GM18870 (cell line): ENCODE measurements at regions not wholly inside any gene's neighbourhood (a gene's known extent, or its start where the extent isn't known, plus 50 kb on each side); places are given as distances from the start of the nearest gene placed in this dataset.
"Not testable (repeated sequence)": the region's sequence is repeated elsewhere in the genome, so short reads cannot be mapped to it uniquely, and the experiment has no call there.

Source experiments
- ATAC-seq: cut with Tn5 transposase; IDR thresholded peaks from one replicate; pipeline ENCODE4 v1.9.1; 2021; ENCODE audit warnings: moderate library complexity; ENCODE audit not compliant: unreplicated experiment

- ATAC-seq, result no peak
Measured at GRCh38 chr9:11141357-11141756, 528.6 kb upstream of the PTPRD start.

DNA sequence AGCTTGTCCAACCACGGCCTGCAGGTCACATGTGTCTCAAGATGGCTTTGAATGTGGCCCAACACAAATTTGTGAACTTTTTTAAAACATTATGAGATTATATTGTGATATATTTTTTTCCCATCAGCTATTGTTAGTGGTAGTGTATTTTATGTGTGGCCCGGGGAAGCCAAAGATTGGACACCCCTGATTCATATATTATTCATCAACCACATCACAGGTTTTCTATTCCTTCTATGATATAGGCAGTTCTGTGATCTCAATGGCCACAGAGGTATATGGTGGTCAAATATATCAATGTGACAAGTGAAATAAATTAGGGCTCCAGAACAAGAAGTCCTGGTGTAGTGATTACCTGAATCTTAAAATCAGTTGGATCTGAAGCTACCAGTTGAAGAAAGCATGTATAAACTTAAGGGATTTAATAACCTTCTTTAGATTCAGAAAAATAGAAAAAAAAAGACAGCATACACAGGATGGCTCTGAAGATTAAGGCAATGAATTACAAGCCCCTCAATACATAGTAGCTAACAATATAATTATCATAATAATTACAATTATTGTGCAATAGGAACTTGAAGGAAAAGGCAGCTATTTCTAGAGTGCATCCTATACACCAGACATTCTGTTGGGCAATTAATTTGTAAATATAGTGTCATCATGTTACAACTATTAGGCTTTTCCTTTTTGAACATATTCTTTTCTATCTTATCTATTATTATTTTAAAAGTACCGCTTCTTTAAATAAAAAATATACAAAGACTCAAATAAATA is 530.4 kb upstream of the PTPRD start:
- no peak for ATAC-seq

DNA sequence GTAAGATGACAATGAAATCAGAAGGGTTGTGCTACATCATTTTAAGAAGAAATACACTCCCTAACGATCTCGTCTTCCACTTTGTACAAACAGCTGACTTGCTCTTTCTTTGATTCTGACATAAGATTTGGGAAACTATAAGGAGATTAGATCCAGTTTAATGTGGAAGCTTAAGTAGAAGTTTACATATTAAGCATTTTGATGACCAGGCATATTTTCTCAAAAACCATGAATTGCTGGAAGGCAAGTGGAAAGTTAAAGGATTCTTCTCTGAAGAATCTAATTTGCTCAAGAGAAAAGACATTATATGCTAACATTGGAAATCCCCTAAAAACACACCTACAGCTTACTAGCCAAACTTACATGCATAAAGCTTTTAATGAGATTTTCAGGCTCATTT is 531.9 kb upstream of the PTPRD start:
- ATAC-seq, result no peak

- ATAC-seq, result no peak
Measured at GRCh38 chr9:11148189-11148588, 535.4 kb upstream of the PTPRD start.

GRCh38 chr9:11149065-11149464 is 536.3 kb upstream of the PTPRD start:
- ATAC-seq, result no peak

DNA sequence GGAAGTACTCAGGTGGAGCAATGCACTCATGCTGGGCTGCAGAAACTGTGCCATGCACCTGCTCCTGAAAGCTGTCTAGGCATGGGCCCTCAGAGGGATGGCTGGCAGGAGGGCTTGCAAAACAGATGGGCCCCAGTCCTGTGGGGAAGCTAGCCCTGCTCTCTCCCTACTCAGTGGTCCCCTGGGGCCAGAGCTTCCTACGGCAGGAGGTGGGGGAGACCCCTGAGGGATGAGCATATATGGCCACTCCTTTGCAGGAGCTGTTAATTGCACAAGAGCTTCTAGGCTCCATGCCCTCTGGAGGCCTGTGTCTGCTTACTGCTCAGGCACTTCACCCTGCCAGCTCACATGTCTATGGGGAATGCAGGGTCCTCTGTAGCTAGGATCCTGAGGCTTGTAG is 545.3 kb upstream of the PTPRD start:
- no peak for ATAC-seq

GRCh38 chr9:11158676-11159075 is 545.9 kb upstream of the PTPRD start:
- ATAC-seq, result no peak

DNA sequence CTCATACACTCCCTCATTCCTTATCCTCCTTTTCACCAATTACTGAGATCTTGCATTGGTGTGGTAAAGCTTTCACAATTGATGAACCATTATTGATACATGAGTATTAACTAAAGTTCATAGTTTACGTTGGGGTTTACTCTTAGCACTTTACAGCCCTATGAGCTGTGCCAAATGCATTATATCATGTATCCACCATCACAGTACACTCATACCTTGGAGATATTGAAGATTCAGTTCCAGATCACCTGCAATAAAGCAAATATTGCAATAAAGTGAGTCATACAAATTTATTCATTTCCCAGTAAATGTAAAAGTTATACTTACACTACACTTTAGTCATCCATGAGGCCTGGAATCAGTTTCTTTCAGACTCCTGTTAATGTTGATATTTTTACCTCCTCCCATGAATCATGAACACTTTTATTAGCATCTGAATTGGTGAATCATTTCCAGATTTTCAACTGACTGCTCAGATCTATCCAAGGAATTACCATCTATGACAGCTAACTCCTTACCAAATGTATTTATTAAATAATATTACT is 546.6 kb upstream of the PTPRD start:
- ATAC-seq, result no peak

DNA sequence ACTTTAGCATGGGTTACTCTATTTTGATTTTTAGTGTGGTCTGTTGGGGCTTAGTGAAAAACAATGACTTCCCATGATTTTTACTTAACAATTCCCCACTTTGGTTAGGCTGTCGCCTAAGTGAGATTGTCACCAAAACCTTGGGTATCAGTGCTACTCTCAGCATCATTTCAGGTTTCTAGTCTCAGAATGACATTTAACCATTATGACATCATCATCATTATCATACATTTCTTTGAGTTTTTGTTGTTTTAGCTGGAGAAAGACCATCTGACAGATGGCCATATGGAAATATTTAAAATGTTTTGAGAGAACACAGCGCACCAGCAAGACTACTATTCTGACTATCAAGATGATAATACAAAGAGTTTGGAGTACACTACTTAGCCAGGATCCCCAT is 551.0 kb upstream of the PTPRD start:
- no peak for ATAC-seq

GRCh38 chr9:11182001-11182400 is 569.2 kb upstream of the PTPRD start:
- no peak for ATAC-seq

- ATAC-seq, result no peak
Measured at GRCh38 chr9:11190719-11191118, 577.9 kb upstream of the PTPRD start.

DNA sequence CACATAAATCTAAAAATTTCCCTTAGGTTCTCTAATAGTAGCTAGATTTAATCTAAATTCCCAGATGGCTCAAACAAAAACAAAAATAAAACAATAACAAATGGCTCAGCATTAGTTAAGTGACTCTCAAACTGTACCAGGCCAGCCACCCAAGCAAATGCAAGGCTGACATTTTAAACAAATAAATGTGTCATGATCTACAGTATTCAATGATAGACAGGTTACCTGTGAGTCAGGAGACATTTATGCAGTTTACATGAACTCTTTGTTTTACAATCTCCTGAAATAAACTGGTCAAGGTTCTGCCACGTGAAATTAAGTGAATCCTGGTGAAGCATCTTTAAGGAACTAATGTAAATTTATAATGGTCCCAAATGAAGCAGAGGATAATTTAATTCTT is 580.2 kb upstream of the PTPRD start:
- no peak for ATAC-seq

DNA sequence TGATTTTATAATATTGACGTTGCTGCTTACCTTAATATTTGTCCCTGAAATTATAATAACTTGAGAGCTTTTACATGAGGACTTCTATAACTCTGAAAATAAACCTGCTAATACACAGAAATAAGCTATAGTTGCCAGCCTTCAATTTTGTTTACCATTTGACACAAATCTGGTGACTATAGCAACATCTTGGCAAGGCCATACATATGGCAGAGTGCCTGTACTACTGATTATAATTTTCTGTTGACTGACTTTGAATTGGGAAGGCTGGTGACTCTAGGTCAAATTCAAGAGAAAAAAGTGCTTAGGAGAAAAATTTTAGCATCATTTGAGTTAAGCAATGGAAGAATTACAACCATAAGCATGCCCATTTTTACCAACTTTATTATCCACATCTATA is 581.4 kb upstream of the PTPRD start:
- no peak for ATAC-seq

DNA sequence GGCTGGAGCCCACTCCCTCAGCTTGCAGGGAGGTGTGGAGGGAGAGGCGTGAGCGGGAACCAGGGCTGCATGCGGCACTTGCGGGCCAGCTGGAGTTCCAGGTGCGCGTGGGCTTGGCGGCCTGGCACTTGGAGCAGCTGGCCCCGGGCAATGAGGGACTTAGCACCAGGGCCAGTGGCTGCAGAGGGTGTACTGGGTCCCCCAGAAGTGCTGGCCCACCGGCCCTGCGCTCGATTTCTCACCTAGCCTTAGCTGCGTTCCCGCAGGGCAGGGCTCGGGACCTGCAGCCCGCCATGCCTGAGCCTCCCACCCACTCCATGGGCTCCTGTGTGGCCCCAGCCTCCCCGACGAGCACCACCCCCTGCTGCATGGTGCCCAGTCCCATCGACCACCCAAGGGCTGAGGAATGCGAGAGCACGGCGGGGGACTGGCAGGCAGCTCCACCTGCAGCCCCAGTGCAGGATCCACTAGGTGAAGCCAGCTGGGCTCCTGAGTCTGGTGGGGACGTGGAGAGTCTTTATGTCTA is 584.1 kb upstream of the PTPRD start:
- ATAC-seq, result not testable (repeated sequence)

- ATAC-seq, result no peak
Measured at GRCh38 chr9:11199335-11199734, 586.5 kb upstream of the PTPRD start.

DNA sequence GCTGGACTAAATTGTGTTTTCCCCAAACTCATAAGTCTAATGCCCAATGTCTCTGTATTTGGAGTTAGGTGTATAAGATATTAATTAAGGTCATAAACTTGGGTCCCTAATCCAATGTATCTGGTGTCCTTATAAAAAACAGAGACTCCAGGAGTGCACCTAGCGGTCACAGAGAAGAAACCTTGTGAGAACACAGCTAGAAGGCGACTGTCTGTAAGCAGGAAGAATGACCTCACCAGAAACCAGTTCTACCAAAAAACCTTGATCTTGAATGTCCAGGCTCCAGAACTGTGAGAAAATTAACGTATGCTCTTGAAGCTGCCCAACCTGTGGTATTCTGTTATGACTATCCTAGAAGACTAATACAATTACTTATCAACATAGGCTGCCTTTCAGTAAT is 591.7 kb upstream of the PTPRD start:
- ATAC-seq, result no peak

- no peak for ATAC-seq
Measured at GRCh38 chr9:11206925-11207324, 594.1 kb upstream of the PTPRD start.

GRCh38 chr9:11233696-11234095 is 620.9 kb upstream of the PTPRD start:
- ATAC-seq, result no peak

- no peak for ATAC-seq
Measured at GRCh38 chr9:11235061-11235460, 622.3 kb upstream of the PTPRD start.

- no peak for ATAC-seq
Measured at GRCh38 chr9:11241779-11242178, 629.0 kb upstream of the PTPRD start.

DNA sequence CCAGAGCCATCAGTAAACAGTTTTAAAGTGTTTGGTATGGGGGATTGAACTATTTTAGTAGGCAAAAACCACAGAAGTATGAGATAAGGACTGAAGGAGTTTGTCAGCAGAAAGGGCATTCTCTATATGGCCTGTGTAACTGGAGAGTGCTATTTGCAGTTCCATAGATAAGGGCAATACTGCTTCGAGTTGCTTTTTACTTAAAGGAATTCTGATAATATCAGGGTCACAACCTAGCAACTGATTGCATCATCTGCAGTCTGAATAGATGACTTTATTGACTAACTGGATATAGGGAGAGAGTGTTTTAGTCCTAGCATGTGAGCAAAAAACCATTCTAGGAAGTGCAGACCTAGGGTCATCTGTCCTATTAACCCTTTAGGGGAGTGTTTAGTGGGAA is 645.2 kb upstream of the PTPRD start:
- ATAC-seq, result no peak

- ATAC-seq, result no peak
Measured at GRCh38 chr9:11269036-11269435, 656.2 kb upstream of the PTPRD start.
